GM12872 (cell line): ENCODE measurements at regions not wholly inside any gene's neighbourhood (a gene's known extent, or its start where the extent isn't known, plus 50 kb on each side); places are given as distances from the start of the nearest gene placed in this dataset.

Source experiments
- CTCF ChIP-seq: IDR thresholded peaks from 3 replicates; pipeline ENCODE4 v1.5.1; 2011; ENCODE audit warnings: low read depth, mild to moderate bottlenecking, low read length, moderate library complexity; ENCODE audit not compliant: insufficient read depth

GRCh38 chr2:237271698-237272652, 142.0 kb downstream of the COL6A3 start:
- no peak for TF ChIP-seq CTCF
